GM12873 (cell line): ENCODE measurements at regions not wholly inside any gene's neighbourhood (a gene's known extent, or its start where the extent isn't known, plus 50 kb on each side); places are given as distances from the start of the nearest gene placed in this dataset.

Source experiments
- CTCF ChIP-seq: IDR thresholded peaks from 2 replicates; pipeline ENCODE4 v1.5.1; 2012; ENCODE audit warnings: low read depth, mild to moderate bottlenecking, moderate library complexity, low read length, control low read depth; ENCODE audit not compliant: insufficient read depth; ENCODE audit errors: missing control alignments

- TF ChIP-seq CTCF: no peak
Measured at GRCh38 chr11:37616291-37616690, 1018.3 kb upstream of the RAG2 start.

GRCh38 chr11:37613031-37613430 is 1015.0 kb upstream of the RAG2 start:
- no peak for TF ChIP-seq CTCF

- no peak for TF ChIP-seq CTCF
Measured at GRCh38 chr11:37612146-37612545, 1014.1 kb upstream of the RAG2 start.

GRCh38 chr11:37605229-37605628 is 1007.2 kb upstream of the RAG2 start:
- no peak for TF ChIP-seq CTCF

GRCh38 chr11:37598381-37598780 is 1000.3 kb upstream of the RAG2 start:
- TF ChIP-seq CTCF: no peak

- no peak for TF ChIP-seq CTCF
Measured at GRCh38 chr11:37597776-37598175, 999.7 kb upstream of the RAG2 start.

GRCh38 chr11:37595845-37596244 is 997.8 kb upstream of the RAG2 start:
- TF ChIP-seq CTCF: no peak
